ENCODE measurements at regions not wholly inside any gene's neighbourhood (a gene's known extent, or its start where the extent isn't known, plus 50 kb on each side); places are given as distances from the start of the nearest gene placed in this dataset.

DNA sequence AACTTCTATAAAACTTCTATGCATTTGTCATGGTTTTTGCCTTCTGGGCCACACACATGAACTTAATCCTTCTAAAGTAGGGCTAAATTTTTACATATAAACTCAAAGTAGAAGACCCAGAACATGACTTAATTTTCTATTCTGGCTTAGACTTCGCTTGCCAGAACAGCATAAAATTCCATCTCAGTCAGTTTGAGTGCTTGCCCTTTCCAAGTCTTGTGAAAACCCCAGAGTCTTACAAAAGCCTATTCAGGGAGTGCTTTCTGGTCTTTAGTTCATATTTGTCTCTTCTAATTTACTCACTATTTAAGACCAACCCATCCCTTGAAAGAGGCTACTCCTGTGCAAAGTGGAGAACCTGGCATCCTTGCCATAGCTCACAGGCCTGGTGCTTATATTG lies 201.6 kb upstream of the MEOX2 start:
- DNase-seq (ENCODE audit: low read depth, low spot score), result no peak
- TF ChIP-seq, protein P1, sequence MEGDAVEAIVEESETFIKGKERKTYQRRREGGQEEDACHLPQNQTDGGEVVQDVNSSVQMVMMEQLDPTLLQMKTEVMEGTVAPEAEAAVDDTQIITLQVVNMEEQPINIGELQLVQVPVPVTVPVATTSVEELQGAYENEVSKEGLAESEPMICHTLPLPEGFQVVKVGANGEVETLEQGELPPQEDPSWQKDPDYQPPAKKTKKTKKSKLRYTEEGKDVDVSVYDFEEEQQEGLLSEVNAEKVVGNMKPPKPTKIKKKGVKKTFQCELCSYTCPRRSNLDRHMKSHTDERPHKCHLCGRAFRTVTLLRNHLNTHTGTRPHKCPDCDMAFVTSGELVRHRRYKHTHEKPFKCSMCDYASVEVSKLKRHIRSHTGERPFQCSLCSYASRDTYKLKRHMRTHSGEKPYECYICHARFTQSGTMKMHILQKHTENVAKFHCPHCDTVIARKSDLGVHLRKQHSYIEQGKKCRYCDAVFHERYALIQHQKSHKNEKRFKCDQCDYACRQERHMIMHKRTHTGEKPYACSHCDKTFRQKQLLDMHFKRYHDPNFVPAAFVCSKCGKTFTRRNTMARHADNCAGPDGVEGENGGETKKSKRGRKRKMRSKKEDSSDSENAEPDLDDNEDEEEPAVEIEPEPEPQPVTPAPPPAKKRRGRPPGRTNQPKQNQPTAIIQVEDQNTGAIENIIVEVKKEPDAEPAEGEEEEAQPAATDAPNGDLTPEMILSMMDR (IDR thresholded peaks at IDR 0.05; ENCODE audit: insufficient read depth, low read length, missing control alignments), result no peak
- POLR2A ChIA-PET, result no interaction called here
- no peak overlapping the region for H3K4me3 ChIP-seq (ENCODE audit: low read depth, low read length)
- CTCF ChIA-PET, result no interaction called here

DNA sequence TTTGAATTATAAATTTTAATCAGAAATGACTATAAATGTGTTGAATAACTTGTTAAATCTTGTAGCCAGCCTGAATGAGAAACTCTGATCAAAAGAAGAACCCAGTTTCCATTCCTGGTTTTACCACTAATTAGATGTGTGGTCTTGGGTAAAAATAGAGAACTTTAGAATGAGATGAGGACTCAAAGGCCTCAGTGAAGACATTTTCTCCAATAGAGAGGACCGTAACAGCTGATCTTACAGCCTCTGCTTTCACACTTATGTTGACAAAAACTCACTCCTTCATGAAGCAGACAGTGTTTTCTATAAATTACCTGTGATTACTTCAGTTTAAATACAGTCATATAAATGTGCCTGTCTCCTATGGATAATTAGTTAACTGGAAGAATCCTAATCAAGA lies 200.1 kb upstream of the MEOX2 start:
- ChIA-PET CTCF (no interaction called here), POLR2A (no interaction called here)
- H3K4me3 ChIP-seq (ENCODE audit: low read depth, low read length), result no peak overlapping the region
- no peak for DNase-seq (ENCODE audit: low read depth, low spot score)
- TF ChIP-seq, protein P1 (IDR thresholded peaks at IDR 0.05; ENCODE audit: insufficient read depth, low read length, missing control alignments), result no peak

DNA sequence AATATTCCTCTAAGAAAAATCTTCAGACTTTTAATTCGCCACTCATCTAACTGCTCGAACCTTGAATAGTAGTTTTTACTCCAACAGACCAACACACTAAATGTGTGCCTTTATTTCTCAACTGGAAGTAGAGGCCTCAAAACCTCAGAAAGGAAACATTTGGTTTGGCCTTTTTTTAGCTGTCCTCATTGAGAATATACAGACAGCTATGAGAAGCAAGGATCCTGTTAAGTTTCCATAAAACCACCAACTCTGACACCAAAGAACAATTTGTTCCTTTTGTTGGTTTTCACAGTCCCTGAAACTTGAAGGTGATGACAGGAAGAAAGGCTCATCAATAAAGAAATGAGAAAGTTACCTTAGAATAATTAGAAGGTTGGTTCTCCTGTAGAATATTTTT lies 199.2 kb upstream of the MEOX2 start:
- CTCF ChIA-PET, result no interaction called here
- POLR2A ChIA-PET, result no interaction called here
- no peak for DNase-seq (ENCODE audit: low read depth, low spot score)
- no peak overlapping the region for H3K4me3 ChIP-seq (ENCODE audit: low read depth, low read length)
- TF ChIP-seq, protein P1 (IDR thresholded peaks at IDR 0.05; ENCODE audit: insufficient read depth, low read length, missing control alignments), result no peak

DNA sequence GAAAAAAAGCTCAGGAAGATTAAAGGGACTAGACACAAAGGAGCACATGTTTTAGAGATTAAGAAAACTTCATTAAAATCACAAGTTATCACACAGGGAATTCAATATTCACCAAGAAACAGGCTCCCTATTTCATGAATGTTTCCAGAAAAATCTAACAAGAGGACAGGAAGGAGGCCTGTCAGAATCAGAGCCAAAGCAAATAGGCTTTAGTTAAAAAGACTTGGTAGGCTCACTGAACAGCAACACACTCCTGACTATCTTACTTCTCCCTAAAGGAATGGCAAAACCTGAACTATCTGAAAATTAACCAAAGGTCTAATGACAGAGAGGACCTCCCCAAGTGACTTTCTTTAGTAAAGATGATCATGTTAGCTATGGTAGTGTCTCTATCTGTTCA lies 188.3 kb upstream of the MEOX2 start:
- POLR2A ChIA-PET, result no interaction called here
- CTCF ChIA-PET, result no interaction called here
- TF ChIP-seq, protein P1 (IDR thresholded peaks at IDR 0.05; ENCODE audit: insufficient read depth, low read length, missing control alignments), result no peak
- no peak for DNase-seq (ENCODE audit: low read depth, low spot score)
- H3K4me3 ChIP-seq (ENCODE audit: low read depth, low read length), result no peak overlapping the region

DNA sequence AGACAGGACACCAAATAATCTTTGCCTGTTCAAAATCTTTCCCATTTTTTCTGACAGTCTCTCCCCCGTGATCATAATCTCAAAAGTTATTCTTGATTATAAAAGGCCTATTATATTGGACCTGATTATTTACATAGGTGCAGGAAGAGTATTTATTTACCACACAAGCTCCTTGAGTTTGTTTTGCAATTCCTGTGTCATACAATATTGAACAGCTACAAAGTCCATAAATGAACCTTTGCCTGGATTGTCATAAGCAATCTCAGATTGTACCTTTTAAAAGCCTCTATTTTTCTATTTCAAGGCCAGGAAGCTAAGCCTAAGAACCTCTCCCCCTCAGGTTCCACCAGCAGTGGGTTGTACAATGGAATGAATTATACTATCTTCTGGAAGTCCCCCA lies 183.9 kb upstream of the MEOX2 start:
- POLR2A ChIA-PET, result no interaction called here
- TF ChIP-seq, protein P1 (IDR thresholded peaks at IDR 0.05; ENCODE audit: insufficient read depth, low read length, missing control alignments), result no peak
- CTCF ChIA-PET, result interaction anchor here (0.9 kb wide), 1 partner anchor 24 kb away, joined by 3 read pairs; no protein-coding TSS in a partner anchor
- DNase-seq (ENCODE audit: low read depth, low spot score), result no peak
- no peak overlapping the region for H3K4me3 ChIP-seq (ENCODE audit: low read depth, low read length)

DNA sequence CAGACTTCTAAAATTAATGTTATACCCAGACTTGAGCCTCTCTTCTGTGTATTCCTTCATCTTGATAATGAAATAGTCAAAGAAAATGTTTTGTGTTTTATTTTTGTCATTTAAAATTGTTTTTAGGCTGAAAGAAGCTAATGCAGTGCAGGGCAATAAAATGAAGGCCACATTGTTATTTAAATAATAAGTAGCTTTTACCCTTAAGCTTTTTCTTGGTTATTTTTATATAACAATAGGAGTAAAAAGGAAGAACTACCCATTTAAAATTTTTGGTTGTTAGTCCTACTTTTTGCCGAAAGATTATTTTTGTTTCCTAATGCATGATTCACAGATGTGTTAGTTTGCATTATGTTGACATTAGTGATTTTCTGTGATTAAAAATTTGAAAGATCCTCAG lies 181.0 kb upstream of the MEOX2 start:
- no peak overlapping the region for H3K4me3 ChIP-seq (ENCODE audit: low read depth, low read length)
- ChIA-PET POLR2A (no interaction called here), CTCF (interaction anchor here (1.1 kb wide), 1 partner anchor 210 kb away, joined by 3 read pairs; no protein-coding TSS in a partner anchor)
- TF ChIP-seq, protein P1 (IDR thresholded peaks at IDR 0.05; ENCODE audit: insufficient read depth, low read length, missing control alignments), result no peak
- DNase-seq (ENCODE audit: low read depth, low spot score), result no peak
